SK-N-SH (cell line): ENCODE measurements at regions not wholly inside any gene's neighbourhood (a gene's known extent, or its start where the extent isn't known, plus 50 kb on each side); places are given as distances from the start of the nearest gene placed in this dataset.

Source experiments
- CTCF ChIA-PET: fragments of 300-600, 350-600 bp; formaldehyde crosslinking; extraction: SDS; loops from one replicate; lab custom pipeline; 2021; lab: Yijun Ruan, JAX
- POLR2A ChIA-PET: fragments of 350-600 bp; sonication (Branson Sonifier 250); formaldehyde crosslinking; extraction: SDS; loops from one replicate; lab custom pipeline; 2020; ENCODE audit warnings: antibody characterized with exemption, inconsistent platforms; lab: Yijun Ruan, JAX
- DNase-seq: peaks from one replicate; pipeline ENCODE4 v3.0.0; 2012
- H2AFZ ChIP-seq: fragments of 200-600 bp; sonication (generic); 2 replicates; pipeline ENCODE4 v1.8.1; 2016; ENCODE audit warnings: antibody characterized with exemption, mild to moderate bottlenecking, low read depth
- H3F3A ChIP-seq: fragments of 200-600 bp; sonication (generic); replicated peaks from 2 replicates; pipeline ENCODE3; 2016; ENCODE audit warnings: antibody characterized with exemption, mild to moderate bottlenecking; ENCODE audit not compliant: insufficient read depth
- H3K27ac ChIP-seq, 2 experiments: fragments of 200-500 bp in 1 of 2; fragments of 200-600 bp in 1 of 2; sonication (Bioruptor generic) in 1 of 2; sonication (generic), shearing (Covaris generic) in 1 of 2; 2 replicates each; pipeline versions ENCODE4 v1.5.1 to v1.6.1; 2014 to 2016; ENCODE audit warnings: low read depth in 2 of 2, inconsistent platforms in 1 of 2, low read length in 1 of 2, mild to moderate bottlenecking in 1 of 2, mixed read lengths in 1 of 2
- H3K27me3 ChIP-seq: fragments of 200-600 bp; sonication (generic), shearing (Covaris generic); 2 replicates; pipeline ENCODE4 v1.6.1; 2016; ENCODE audit warnings: mixed run types; ENCODE audit not compliant: insufficient read depth
- H3K36me3 ChIP-seq, 2 experiments: fragments of 200-500 bp in 1 of 2; fragments of 200-600 bp in 1 of 2; sonication (Bioruptor generic) in 1 of 2; sonication (generic) in 1 of 2; replicated peaks in 1 of 2; 2 replicates each; pipeline versions ENCODE3 to v1.5.1; 2014 to 2016; ENCODE audit warnings: low read length in 1 of 2, mild to moderate bottlenecking in 1 of 2; ENCODE audit not compliant: insufficient read depth in 2 of 2, control insufficient read depth in 1 of 2
- H3K4me1 ChIP-seq, 2 experiments: fragments of 200-500 bp in 1 of 2; fragments of 200-600 bp in 1 of 2; sonication (Bioruptor generic) in 1 of 2; sonication (generic), shearing (Covaris generic) in 1 of 2; 2 replicates each; pipeline versions ENCODE4 v1.5.1 to v1.6.1; 2014 to 2016; ENCODE audit warnings: low read depth in 1 of 2, low read length in 1 of 2, mixed run types in 1 of 2; ENCODE audit not compliant: insufficient read depth in 2 of 2, control insufficient read depth in 1 of 2
- H3K4me2 ChIP-seq: fragments of 200-600 bp; sonication (generic), shearing (Covaris generic); 2 replicates; pipeline ENCODE4 v1.6.1; 2017; ENCODE audit warnings: mixed run types
- H3K4me3 ChIP-seq, 2 experiments: fragments of 200-500 bp in 1 of 2; fragments of 200-600 bp in 1 of 2; sonication (Bioruptor generic) in 1 of 2; sonication (generic), shearing (Covaris generic) in 1 of 2; 2 replicates each; pipeline versions ENCODE4 v1.5.1 to v1.8.1; 2014 to 2016; ENCODE audit warnings: low read depth in 2 of 2, inconsistent platforms in 1 of 2, low read length in 1 of 2, mild to moderate bottlenecking in 1 of 2, mixed read lengths in 1 of 2, moderate library complexity in 1 of 2
- H3K79me2 ChIP-seq: fragments of 200-600 bp; sonication (generic); 2 replicates; pipeline ENCODE4 v1.8.1; 2017; ENCODE audit warnings: mild to moderate bottlenecking; ENCODE audit not compliant: insufficient read depth
- H3K9ac ChIP-seq: fragments of 200-600 bp; sonication (generic); 2 replicates; pipeline ENCODE4 v1.6.1; 2017; ENCODE audit warnings: mixed run types
- H3K9me2 ChIP-seq: fragments of 200-600 bp; sonication (generic); 2 replicates; pipeline ENCODE4 v1.6.1; 2017; ENCODE audit warnings: mixed run types
- H3K9me3 ChIP-seq: fragments of 200-600 bp; sonication (generic); 2 replicates; pipeline ENCODE4 v1.6.1; 2017; ENCODE audit warnings: mixed run types, mild to moderate bottlenecking, moderate library complexity
- H4K20me1 ChIP-seq: fragments of 200-600 bp; sonication (generic); 2 replicates; pipeline ENCODE4 v1.6.1; 2017; ENCODE audit warnings: mild to moderate bottlenecking, mixed run types; ENCODE audit not compliant: insufficient read depth
- CTCF ChIP-seq: fragments of 200-600 bp; sonication (generic); IDR thresholded peaks from 2 replicates; pipeline ENCODE4 v1.6.1; 2017; ENCODE audit warnings: antibody characterized with exemption, mild to moderate bottlenecking, moderate library complexity
- EP300 ChIP-seq, 2 experiments: IDR thresholded peaks; 2 replicates each; pipeline versions ENCODE4 v1.4.0 to v1.6.1; 2012; ENCODE audit warnings: borderline replicate concordance in 1 of 2, low read depth in 1 of 2, low read length in 1 of 2
- FOXJ3 ChIP-seq: sonication (generic); formaldehyde crosslinking; IDR thresholded peaks from 2 replicates; pipeline ENCODE4 v1.5.1; 2020; ENCODE audit warnings: mild to moderate bottlenecking, missing genetic modification reagents
- FOXM1 ChIP-seq: IDR thresholded peaks from 2 replicates; pipeline ENCODE4 v1.4.0; 2012; ENCODE audit warnings: low read depth, mild to moderate bottlenecking
- GABPA ChIP-seq: IDR thresholded peaks from 2 replicates; pipeline ENCODE4 v1.4.0; 2012; ENCODE audit warnings: low read depth, mild to moderate bottlenecking
- IRF3 ChIP-seq: fragments of 150-350 bp; IDR thresholded peaks from 2 replicates; pipeline ENCODE4 v1.6.1; 2016; ENCODE audit warnings: mild to moderate bottlenecking, low read depth, low read length
- JUND ChIP-seq: IDR thresholded peaks from 2 replicates; pipeline ENCODE4 v1.4.0; 2012
- MAX ChIP-seq: IDR thresholded peaks from 2 replicates; pipeline ENCODE4 v1.4.0; 2012; ENCODE audit warnings: low read depth
- PBX3 ChIP-seq: IDR thresholded peaks from 2 replicates; pipeline ENCODE4; 2012
- POLR2AphosphoS5 ChIP-seq: IDR thresholded peaks from 2 replicates; pipeline ENCODE4 v1.6.1; 2012; ENCODE audit warnings: low read depth, low read length
- RCOR1 ChIP-seq: fragments of 150-350 bp; IDR thresholded peaks from 2 replicates; pipeline ENCODE4 v1.6.1; 2017; ENCODE audit warnings: antibody characterized with exemption, low read length
- RFX5 ChIP-seq: IDR thresholded peaks from 2 replicates; pipeline ENCODE4 v1.6.1; 2012; ENCODE audit warnings: mild to moderate bottlenecking, improper control_type of control experiment, low read length
- SIN3A ChIP-seq: IDR thresholded peaks from 2 replicates; pipeline ENCODE4 v1.6.1; 2012; ENCODE audit warnings: low read depth, mild to moderate bottlenecking, low read length, moderate library complexity, borderline replicate concordance
- TCF12 ChIP-seq: IDR thresholded peaks from 2 replicates; pipeline ENCODE4 v1.4.0; 2012
- USF1 ChIP-seq: IDR thresholded peaks from 2 replicates; pipeline ENCODE4 v1.4.0; 2012; ENCODE audit warnings: low read depth, borderline replicate concordance
- USF2 ChIP-seq: fragments of 150-350 bp; IDR thresholded peaks from 2 replicates; pipeline ENCODE4 v1.6.1; 2017; ENCODE audit warnings: antibody characterized with exemption, low read length, low read depth, borderline replicate concordance
- WGBS: methylation state at CpG from one replicate; pipeline ENCODE4 v1.1.6; 2017; ENCODE audit warnings: low lambda C conversion rate; 5-methylcytosine and 5-hydroxymethylcytosine counted together

- WGBS = 7% methylated on average over 5 of the region's 5 CpGs
- DNase-seq = no peak
- H3F3A ChIP-seq = no peaks in the 10 kb centered on the region
- no peaks in the 10 kb centered on the region for H3K4me1 ChIP-seq
- H2AFZ ChIP-seq = no peak overlapping the region
- POLR2A ChIA-PET = no interaction called here
- H3K79me2 ChIP-seq = no peaks in the 10 kb centered on the region
- no peak overlapping the region for H3K9ac ChIP-seq
- H3K36me3 ChIP-seq = no peaks in the 10 kb centered on the region
- H3K27ac ChIP-seq = no peak overlapping the region
- no peaks in the 10 kb centered on the region for H4K20me1 ChIP-seq
- H3K9me2 ChIP-seq = no peaks in the 10 kb centered on the region
- no peaks in the 10 kb centered on the region for H3K27me3 ChIP-seq
- CTCF ChIA-PET = no interaction called here
- 0 out of 2 replicates have a peak, but pooled peaks cover 4% of the 10 kb centered on the region for H3K9me3 ChIP-seq
- H3K4me2 ChIP-seq = no peak overlapping the region
- H3K4me3 ChIP-seq = no peak overlapping the region
- no peak for TF ChIP-seq MAX
- TF ChIP-seq PBX3 = no peak
- TF ChIP-seq CTCF = no peak
- TF ChIP-seq USF2 = no peak
- no peak for TF ChIP-seq FOXJ3 (CRISPR knock-in tag)
- TF ChIP-seq EP300 (IDR thresholded peaks at IDR 0.05; ENCODE audit: borderline replicate concordance in 1 of 2, low read depth in 1 of 2, low read length in 1 of 2) = no peak
- no peak for TF ChIP-seq JUND
- no peak for TF ChIP-seq RFX5
- TF ChIP-seq POLR2AphosphoS5 = no peak
- TF ChIP-seq IRF3 = no peak
- TF ChIP-seq SIN3A = no peak
- no peak for TF ChIP-seq TCF12
- TF ChIP-seq USF1 = no peak
- no peak for TF ChIP-seq RCOR1
- no peak for TF ChIP-seq FOXM1
- TF ChIP-seq GABPA = no peak
Measured at GRCh38 chr7:145691377-145691914, 425.2 kb upstream of the CNTNAP2 start.
